Mucosa of gallbladder (tissue), 1 donor: ENCODE measurements at regions not wholly inside any gene's neighbourhood (a gene's known extent, or its start where the extent isn't known, plus 50 kb on each side); places are given as distances from the start of the nearest gene placed in this dataset.
"Not testable (repeated sequence)": the region's sequence is repeated elsewhere in the genome, so short reads cannot be mapped to it uniquely, and the experiment has no call there.

Experiments used
- DNase-seq: peaks from one replicate; pipeline ENCODE4 v3.0.0-alpha.2; 2020; ENCODE audit warnings: low spot score
- donor health status: DM: no; HTN: no; CAD: no.

GRCh38 chr4:27934871-27935270 lies 1074.2 kb downstream of the STIM2 start:
- no peak for DNase-seq

DNA sequence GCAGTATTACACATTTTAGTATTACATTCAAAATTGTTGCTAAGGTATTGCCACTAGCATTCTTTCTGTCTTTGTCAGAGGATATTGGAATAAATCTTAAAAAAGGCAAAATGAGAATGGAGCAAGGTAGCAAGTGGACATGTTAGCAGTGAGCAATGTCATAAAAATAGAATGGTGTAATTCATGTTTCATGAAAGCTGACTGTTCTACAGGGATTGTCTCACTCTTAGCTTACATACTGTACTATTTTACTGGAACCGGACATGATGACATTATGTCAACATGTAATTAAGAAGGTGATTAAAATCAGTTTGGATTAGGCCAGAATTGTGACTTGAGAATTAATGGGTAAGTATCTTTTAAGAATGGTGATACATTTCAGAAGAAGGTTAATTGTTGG lies 1086.2 kb downstream of the STIM2 start:
- DNase-seq: no peak

DNA sequence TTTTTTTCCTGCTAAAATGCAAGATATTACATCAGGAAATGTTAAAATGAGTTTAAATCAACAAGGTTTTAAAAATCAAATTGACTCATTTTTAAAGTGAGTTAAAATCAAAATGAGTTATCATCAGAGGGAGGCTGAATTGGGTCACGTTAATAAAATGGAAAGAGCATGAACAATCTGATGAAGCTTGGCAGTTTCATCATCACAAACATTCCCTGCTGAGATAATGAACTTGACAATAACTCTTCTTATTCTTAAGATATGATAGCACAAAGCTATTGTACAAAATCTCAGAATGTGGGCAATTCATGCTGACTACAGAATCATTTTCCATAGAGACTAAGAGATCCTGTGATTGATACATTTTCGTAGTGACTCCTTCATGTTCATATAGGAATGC lies 1086.7 kb downstream of the STIM2 start:
- no peak for DNase-seq

GRCh38 chr4:27964095-27964494 lies 1103.5 kb downstream of the STIM2 start:
- DNase-seq: no peak

DNA sequence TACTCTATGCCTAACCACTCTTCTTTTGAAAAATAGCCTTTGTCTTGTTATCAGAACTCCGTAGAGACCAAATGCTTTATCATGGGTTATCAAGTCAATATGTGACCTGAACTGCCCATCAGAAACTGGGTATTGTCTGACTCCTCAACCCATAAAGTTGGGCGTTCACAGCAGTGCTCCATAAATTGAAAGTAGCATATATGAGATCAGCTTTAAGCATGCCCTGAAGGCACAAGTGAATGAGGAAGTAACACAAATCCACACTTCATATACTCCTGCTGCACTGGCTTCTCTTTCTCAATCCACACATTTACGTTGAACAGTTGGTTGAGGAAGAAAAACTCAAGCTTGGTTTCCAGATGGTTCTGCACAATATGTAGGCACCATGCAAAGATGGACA lies 1106.0 kb downstream of the STIM2 start:
- DNase-seq: no peak

- DNase-seq: no peak
These were observed 1112.4 kb downstream of the STIM2 start for GRCh38 chr4:27973056-27973455.

GRCh38 chr4:27973700-27974099 lies 1113.1 kb downstream of the STIM2 start:
- no peak for DNase-seq

- no peak for DNase-seq
These were observed 1113.7 kb downstream of the STIM2 start for GRCh38 chr4:27974339-27974738.

- not testable (repeated sequence) for DNase-seq
These were observed 1114.2 kb downstream of the STIM2 start for GRCh38 chr4:27974881-27975280.

DNA sequence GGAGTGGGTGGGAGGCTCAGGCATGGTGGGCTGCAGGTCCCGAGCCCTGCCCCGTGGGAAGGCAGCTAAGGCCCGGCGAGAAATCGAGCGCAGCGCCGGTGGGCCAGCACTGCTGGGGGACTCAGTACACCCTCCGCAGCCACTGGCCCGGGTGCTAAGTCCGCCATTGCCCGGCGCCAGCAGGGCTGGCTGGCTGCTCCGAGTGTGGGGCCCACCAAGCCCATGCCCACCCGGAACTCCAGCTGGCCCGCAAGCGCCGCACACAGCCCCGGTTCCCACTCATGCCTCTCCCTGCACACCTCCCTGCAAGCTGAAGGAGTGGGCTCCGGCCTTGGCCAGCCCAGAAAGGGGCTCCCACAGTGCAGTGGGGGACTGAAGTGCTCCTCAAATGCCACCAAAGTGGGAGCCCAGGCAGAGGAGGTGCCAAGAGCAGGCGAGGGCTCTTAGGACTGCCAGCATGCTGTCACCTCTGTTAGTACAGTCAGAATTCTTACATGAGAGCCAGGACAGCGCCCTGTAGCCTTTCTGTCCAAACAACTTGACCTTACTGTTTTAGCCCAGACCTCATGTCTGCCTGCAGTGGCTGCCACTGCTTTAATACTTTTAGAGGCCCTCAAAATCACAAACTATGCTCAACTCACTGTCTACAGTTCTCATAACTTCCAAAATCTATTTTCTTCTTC lies 1117.9 kb downstream of the STIM2 start:
- not testable (repeated sequence) for DNase-seq

DNA sequence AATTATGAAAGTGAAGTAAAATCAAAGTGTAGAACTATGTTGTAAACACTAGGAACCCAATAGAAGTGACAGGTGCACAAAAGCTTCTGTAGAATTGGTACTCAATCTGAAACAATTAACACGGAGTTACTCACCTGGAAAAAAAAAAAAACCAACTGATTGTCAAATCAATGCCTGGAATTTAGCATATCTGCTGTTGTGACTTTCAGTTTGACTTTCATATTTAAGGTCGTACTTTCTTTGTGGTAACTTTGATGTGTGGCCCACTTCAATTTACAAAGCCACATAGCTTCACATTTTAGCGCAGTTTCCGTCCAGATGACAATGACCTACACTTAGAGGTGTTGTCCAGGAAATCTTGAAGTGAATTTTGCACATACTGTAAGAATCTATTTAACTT lies 1124.9 kb downstream of the STIM2 start:
- no peak for DNase-seq

DNA sequence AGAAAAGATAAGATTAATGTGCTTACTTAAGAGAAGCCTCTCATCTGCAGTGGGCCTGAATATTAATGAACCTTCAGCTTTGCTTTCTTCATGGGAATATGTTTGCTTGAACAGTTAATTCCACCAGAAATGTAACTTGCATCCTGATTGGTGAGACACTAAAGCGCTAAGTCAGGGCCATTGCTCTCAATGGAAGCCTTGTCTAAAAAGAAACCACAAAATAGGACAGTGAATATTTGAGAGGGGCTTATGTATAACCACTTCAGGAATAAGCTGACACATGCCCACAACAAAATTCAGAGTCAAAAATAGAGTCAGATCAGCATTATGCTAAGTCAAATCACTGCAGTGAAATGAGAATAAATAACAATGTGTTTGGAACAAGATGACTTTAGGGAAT lies 1125.8 kb downstream of the STIM2 start:
- no peak for DNase-seq

DNA sequence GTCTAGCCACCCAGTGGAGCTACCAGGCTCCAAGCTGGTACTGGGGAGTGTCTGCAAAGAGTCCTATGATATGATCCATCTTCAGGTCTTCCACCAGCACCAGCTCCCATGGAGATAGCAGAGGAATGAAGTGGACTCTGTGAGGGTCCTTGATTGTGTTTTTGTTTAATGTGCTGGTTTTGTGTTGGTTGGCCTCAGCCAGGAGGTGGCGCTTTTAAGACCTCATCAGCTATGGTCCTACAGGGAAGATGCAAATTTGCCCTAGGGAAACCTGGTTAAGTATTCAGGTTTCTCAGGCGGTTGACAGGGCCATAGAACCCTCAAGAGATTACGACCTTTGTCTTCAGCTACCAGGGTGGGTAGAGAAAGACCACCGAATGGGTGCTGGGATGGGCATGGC lies 1141.1 kb downstream of the STIM2 start:
- no peak for DNase-seq

DNA sequence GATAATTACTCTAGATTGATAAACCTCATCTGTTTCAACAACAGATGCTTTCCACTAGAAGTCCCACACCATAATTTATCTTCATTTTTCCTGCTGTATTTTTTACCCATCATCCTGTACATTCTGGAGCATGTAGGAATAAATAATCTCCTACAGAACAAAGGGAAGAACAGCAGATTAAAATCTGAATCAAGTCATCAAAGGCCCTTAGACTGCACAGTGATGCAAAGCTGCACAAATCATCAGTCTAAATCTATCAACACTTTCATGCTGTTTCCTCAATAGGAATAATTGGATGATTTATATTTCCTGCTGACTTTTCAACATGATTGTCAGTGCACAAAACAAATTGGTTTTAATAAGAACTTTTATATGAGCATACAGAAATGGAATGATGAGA lies 1143.9 kb downstream of the STIM2 start:
- DNase-seq: no peak

GRCh38 chr4:28006021-28006420 lies 1145.4 kb downstream of the STIM2 start:
- no peak for DNase-seq

- no peak for DNase-seq
These were observed 1147.1 kb downstream of the STIM2 start for GRCh38 chr4:28007693-28008092.

DNA sequence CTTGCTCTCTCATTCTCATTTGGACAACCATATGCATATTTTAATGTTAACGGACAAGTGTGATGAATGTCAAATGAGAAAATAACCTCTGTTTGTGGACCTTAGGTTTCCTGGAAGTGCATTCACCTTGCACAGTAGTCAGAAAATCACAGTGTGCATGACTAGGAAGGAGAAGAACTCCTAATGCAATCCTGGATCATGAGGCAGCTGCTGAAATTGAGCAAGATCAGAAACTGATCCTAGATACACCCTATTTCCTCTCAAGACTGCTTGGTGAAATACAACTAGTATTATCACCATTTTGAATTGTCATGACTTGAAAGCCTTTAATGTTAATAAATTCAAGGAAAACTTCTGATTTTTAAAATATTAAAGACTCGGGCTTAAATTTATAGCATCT lies 1148.9 kb downstream of the STIM2 start:
- no peak for DNase-seq

- DNase-seq: no peak
These were observed 1150.1 kb downstream of the STIM2 start for GRCh38 chr4:28010577-28011240.

- no peak for DNase-seq
These were observed 1153.8 kb downstream of the STIM2 start for GRCh38 chr4:28014469-28014868.

DNA sequence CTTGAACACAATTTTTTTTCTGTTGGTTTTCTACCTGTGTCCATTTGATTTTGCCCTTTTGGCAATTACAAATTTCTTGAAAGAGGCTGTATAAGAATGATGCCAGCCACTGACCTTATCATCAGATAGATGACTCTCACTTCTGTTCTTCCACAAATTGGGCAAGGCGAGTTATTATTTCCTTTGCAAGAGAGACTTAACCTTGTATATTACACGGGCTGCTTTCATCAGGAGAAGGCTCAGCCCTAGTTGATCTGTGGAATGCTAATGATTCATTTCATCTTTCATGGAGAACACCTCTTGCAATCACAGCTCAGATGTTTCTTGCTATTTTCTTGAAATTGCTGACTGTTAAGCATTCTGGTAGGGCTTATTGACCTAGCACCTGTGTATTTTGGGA lies 1155.4 kb downstream of the STIM2 start:
- DNase-seq: no peak

DNA sequence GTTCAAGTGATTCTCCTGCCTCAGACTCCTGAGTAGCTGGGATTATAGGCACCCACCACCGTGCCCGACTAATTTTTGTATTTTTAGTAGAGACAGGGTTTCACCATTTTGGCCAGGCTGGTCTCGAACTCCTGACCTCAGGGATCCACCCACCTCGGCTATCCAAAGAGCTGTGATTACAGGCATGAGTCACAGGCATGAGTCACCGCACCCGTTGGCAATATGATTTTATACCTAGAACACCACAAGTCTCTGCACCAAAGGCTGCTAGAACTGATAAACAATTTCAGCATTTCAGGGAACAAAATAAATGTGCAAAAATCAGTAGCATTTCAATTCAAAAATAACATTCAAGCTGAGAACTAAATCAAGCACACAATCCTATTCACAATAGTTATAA lies 1177.6 kb downstream of the STIM2 start:
- not testable (repeated sequence) for DNase-seq

DNA sequence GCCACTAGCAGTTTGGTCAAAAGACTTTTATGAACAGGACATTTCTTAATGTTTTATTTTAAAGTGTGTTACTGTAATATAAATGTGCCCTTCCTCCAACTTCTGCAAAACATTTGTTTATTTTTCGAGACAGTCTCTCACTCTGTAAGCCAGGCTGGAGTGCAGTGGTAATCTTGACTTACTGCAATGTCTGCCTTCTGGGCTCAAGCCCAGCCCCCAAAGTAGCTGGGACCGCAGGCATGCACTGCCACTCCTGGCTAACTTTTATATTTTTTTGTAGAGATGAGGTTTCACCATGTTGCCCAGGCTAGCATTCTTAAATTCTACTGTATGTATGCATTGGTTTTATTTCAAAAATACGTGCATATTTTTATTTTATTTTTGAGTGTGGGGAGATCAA lies 1201.9 kb downstream of the STIM2 start:
- DNase-seq: no peak

DNA sequence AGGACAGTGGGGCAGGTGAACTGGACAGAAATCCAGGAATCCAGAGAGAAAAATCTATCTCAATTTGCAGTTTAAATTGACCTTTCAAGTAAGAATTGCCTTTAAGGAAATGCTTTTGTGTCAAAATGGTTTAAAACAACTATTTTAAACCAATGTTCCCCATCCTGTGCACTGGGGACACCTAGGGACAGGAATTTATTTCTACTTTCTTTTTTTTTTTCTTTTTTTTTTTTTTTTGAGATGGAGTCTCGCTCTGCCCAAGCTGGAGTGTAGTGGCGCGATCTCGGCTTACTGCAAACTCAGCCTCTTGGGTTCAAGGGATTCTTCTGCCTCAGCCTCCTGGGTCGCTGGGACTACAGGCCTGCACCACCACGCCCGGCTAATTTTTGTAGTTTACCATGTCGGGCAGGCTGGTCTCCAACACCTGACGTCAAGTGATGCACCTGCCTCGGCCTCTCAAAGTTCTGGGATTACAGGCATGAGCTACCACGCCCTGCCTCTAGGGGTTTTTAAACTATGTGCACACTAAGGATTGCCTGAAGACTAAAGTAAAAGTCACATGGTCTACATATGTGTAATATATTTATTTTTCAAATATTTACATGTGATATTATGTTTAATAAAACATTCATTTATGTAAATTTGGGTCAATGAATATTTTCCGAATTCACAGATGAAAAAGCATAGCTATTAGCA lies 1213.4 kb downstream of the STIM2 start:
- DNase-seq: no peak
